Cerebellar cortex (tissue), 1 donor: ENCODE measurements at regions not wholly inside any gene's neighbourhood (a gene's known extent, or its start where the extent isn't known, plus 50 kb on each side); places are given as distances from the start of the nearest gene placed in this dataset.

Experiments used
- DNase-seq: peaks from one replicate; pipeline ENCODE4 v3.0.0-alpha.2; 2015; ENCODE audit warnings: low spot score

DNA sequence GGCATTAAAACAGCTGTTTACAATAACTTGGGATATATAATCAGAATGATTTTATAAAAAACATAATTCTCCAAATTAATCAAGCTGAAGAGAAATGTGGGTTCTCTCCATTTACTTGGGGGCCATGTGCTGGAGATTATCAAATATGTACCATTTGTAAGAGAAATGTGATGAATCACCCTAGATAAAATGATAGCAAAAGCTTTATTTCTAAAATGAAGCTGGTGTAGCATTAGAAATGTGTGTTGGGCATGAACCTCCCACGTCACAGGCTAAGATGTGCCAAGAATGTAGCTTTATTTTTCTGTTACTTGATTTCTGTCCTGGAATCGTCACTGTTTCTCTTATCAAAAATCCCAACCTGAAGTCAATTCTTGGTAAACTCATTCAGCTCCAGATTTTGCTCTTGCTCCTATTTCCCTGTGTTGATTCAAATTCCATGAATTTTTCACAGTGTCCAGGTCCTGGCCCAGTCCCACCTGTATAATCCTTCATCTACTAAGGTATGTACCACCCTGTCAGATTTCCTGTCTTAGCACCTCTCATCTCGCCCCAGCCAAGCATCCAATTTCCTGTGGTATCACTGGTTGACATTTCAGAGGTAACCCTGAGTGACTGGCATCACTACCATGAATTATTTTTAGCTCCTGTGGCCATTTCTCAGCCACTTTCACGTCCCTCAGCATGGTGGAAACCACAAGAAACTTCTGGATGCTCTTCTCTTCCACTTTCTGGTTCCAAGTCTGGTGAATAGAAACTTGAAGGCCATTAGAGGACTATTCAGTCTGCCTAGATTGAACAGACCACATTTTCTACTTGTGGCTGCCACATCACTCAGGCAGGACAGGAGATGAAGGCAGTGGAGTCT lies 103.6 kb upstream of the FLRT2 start:
- no peak for DNase-seq

DNA sequence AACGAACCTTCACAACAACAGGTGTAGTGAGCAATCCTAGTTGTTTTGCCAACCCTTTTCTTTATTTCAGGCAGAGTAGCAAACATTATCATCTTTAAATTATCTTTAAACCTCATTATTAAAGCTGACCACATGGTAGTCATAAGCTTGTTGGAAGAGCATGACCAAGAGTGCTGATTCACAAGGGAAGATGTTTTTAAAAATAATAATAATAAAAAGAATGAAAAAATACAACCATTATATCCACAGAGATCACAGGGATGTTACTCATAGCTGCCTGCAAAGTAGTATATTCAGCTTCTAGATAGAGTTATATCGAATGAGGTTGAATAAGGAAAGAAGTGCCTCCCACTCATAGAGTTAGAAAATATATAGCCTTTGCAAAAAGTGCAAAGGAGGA lies 101.0 kb upstream of the FLRT2 start:
- DNase-seq, result no peak

DNA sequence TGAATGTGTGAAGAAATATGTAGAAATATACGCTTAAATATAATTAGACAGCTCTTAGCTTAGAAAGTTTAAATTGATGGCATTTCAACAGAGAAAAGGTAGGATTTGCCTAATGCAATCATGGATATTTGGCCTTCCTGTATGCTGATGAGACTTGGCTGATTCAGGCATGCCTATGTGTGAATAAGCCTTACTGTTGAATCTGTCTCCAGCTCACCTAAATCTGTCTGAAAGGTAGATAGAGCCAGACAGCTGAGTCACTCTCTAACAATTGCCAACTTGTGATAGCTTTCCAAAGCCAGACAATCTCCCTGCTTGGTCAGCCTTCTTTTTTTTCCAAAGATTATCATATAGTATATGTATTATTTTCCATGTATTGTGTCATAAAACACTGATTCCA lies 92.8 kb upstream of the FLRT2 start:
- DNase-seq, result no peak

DNA sequence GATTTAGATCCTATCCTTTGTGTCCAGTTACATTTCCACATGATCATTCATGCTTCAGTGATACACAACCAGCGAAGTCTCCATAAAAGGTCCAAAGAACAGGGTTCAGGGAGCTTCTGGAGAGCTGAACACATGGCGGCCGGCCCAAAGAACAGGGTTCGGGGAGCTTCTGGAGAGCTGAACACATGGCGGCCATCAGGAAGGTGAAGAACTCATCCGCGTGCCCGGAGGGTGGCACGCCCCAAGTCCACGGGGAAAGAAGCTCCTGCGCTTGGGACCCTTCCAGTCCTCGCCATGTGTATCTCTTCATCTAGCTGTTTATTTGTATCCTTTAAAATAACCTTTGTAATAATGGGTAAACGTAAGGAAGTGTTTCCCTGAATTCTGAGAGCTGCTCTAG lies 91.9 kb upstream of the FLRT2 start:
- no peak for DNase-seq

GRCh38 chr14:85438481-85438942 lies 91.4 kb upstream of the FLRT2 start:
- DNase-seq, result no peak

- no peak for DNase-seq
Observed at GRCh38 chr14:85439696-85440328, 90.1 kb upstream of the FLRT2 start.

GRCh38 chr14:85441909-85442643 lies 87.9 kb upstream of the FLRT2 start:
- DNase-seq, result no peak

- DNase-seq, result no peak
Observed at GRCh38 chr14:85442996-85443395, 86.9 kb upstream of the FLRT2 start.

DNA sequence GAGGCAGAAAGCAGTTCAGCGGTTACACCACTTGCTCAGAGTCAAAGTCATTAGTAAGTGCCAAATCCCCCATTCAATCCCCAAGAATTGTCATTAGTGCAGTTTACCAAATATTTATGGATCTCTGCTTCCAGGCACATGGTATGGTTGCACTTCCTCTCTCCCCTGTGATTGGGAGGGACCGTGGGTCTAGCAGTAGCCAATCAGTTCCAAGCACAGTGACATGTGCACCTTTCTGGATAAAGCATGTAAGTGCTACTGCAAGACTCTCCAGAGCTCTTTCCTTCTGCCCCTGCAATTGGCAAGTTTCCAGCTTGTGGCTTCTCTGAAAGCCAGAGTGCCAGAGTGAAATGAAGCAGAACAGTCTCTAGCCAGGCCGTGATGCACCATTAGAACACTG lies 85.3 kb upstream of the FLRT2 start:
- no peak for DNase-seq

DNA sequence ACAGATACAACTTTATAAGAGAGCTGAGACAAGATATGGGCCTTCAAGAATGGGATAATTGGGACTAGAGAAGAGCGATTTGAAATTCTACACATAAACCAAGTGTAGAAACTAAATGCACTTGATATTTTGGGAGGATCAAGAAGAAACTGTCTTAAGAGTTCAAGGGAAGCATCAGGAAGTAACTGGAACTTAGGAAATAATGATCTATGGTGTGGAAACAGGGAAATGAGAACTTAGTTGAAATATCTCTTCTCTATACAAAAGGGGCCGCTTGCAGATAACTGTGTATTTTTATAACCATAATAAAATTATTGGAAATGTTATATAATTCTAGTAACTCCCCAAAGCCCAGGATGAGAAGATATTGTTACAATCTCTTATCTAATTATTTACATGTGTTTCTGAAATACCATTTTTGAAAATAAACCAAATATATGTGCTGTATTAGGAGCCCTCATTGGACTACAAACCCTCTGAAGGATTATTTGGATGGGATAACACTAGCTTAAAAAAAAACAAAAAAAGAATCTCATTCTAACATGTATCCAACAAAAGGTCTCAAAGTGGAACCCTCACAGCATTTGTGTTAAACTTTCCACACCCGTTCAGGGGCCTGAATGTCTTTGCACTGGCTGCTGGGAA lies 84.7 kb upstream of the FLRT2 start:
- no peak for DNase-seq

GRCh38 chr14:85447883-85448282 lies 82.1 kb upstream of the FLRT2 start:
- no peak for DNase-seq

- DNase-seq, result no peak
Observed at GRCh38 chr14:85451421-85451820, 78.5 kb upstream of the FLRT2 start.

DNA sequence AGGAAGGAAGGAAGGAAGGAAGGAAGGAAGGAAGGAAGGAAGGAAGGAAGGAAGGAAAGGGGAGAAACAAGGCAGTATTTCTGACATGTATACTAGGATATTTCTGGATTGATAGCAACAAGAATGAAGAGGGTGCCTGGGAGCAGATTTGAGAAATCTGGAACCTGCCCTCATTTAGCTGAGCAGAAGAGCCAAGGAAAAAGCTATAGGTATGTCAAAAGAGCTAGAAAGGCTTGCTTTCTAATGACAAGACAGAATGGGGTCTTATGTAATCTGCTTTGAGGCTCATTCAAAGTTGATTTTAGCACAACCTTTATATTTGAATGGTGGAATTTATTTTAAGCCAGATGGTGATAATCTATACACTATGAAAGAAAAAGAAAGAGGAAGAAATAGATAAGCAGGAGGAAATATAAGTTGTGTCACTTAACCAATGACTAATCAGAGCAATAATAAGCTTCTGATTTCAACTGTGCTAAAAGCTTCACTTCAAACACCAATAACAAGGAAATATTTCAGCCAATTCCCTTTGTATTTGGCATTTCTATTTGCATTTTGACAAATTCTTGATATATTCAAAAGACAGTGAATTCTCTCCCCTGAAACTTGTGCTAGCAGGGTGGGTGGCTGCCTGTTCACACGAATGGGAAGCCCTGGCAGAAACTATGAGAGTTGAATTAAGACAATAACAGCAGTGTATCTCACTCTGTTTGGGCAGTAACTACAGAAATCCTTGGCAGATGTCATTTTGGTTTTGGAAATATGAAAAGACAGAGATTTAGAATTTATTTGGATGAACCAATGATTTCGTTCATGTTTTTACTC lies 76.3 kb upstream of the FLRT2 start:
- no peak for DNase-seq

- DNase-seq, result no peak
Observed at GRCh38 chr14:85454226-85454813, 75.6 kb upstream of the FLRT2 start.

- DNase-seq, result no peak
Observed at GRCh38 chr14:85459361-85460000, 70.5 kb upstream of the FLRT2 start.

- DNase-seq, result no peak
Observed at GRCh38 chr14:85461432-85462133, 68.4 kb upstream of the FLRT2 start.

DNA sequence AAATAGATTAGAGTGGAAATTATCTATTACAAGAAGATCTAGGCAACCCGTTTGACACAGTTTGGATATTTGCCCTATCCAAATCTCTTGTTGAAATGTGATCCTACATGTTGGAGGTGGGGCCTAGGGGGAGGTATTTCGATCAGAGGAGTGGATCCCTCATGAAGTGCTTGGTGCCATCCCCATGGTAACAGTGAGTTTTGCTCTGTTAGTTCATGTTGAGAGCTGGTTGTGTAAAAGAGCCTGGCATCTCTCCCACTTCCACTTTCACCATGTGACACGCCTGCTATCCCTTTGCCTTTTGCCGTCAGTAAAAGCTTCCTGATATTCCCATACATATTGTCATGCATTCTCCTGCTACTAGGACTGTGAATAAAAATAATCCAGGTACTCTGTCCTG lies 66.4 kb upstream of the FLRT2 start:
- DNase-seq, result no peak

DNA sequence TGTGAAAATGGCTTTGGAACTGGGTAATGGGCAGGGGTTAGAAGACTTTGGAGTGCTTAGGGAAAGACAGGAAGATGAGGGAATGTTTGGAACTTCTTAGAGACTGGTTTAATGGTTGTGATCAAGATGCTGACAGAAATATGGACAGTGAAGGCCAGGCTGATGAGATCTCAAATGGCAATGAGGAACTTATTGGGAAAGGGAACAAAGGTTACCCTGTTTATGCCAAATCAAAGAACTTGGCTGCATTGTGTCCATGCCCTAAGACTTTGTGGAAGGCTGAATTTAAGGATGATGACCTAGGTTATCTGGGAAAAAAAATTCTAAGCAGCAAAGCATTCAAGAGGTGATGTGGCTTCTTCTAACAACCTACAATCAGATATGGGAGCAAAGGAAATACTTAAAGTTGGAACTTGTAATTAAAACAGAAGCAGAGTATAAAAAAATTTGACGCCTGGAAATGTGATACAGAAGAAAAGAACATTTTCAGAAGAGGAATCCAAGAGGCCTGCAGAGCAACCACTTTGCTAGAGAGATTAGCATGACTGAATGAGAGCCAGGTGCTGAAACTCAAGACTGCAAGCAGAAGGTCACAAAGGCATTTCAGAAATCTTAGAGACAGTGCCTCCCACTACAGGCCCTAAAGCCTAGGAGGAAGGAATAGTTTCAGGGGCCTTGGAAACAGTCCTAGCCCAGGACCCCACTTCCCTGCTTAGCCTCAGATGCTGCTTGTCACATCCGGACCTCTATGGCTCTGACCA lies 65.6 kb upstream of the FLRT2 start:
- no peak for DNase-seq

GRCh38 chr14:85466678-85467077 lies 63.3 kb upstream of the FLRT2 start:
- DNase-seq, result no peak
